HepG2 (cell line): ENCODE measurements at regions not wholly inside any gene's neighbourhood (a gene's known extent, or its start where the extent isn't known, plus 50 kb on each side); places are given as distances from the start of the nearest gene placed in this dataset.

ENCODE experiments used
- ATAC-seq: fragments of 200-7000 bp; cut with Tn5 transposase; 3 replicates; pipeline ENCODE4 v1.9.1; 2020; ENCODE audit warnings: mild to moderate bottlenecking, moderate library complexity
- BruUV-seq: library from RNA; stranded (reverse); fragments of 400-500 nt; replicated peaks from 2 replicates; lab custom pipeline; 2021; lab: Mats Ljungman, UMichigan
- CTCF ChIA-PET: fragments of 300-600 bp; formaldehyde crosslinking; extraction: SDS; loops from one replicate; lab custom pipeline; 2021; ENCODE audit warnings: low total read pairs, inconsistent platforms, low intra/inter-chr PET ratio; lab: Yijun Ruan, JAX
- POLR2A ChIA-PET: fragments of 350-600 bp; sonication (Branson Sonifier 250); formaldehyde crosslinking; loops from one replicate; lab custom pipeline; 2020; ENCODE audit warnings: antibody characterized with exemption, inconsistent platforms; lab: Yijun Ruan, JAX
- DNase-seq: peaks from one replicate; pipeline ENCODE4 v3.0.0-alpha.2; 2015; ENCODE audit warnings: low spot score
- FAIRE-seq: peaks from 3 replicates; lab custom pipeline; 2011; peaks lifted over from hg19 to GRCh38; lab: Jason Lieb, UNC
- H2AFZ ChIP-seq: one replicate; pipeline ENCODE4 v1.6.1; 2011; ENCODE audit warnings: low read length, inconsistent platforms
- H3K27ac ChIP-seq: fragments of 300-600 bp; 3 replicates; pipeline ENCODE4 v1.8.0; 2011; ENCODE audit warnings: mixed run types, mild to moderate bottlenecking, mixed read lengths, low read length, inconsistent platforms; ENCODE audit not compliant: insufficient read depth; ENCODE audit errors: extremely low read length
- H3K27me3 ChIP-seq, 2 experiments: fragments of 200-600 bp in 1 of 2; 2 replicates in 1 of 2; 3 replicates in 1 of 2; pipeline versions ENCODE4 v1.6.0 to v1.8.0; 2011; ENCODE audit warnings: low read length in 2 of 2, mild to moderate bottlenecking in 2 of 2, moderate library complexity in 2 of 2, inconsistent platforms in 1 of 2; ENCODE audit not compliant: insufficient read depth in 2 of 2, control insufficient read depth in 1 of 2
- H3K36me3 ChIP-seq, 2 experiments: fragments of 200-600 bp in 1 of 2; replicated peaks in 1 of 2; 2 replicates in 1 of 2; 3 replicates in 1 of 2; pipeline versions ENCODE4 v1.5.1 to v1.8.0; 2011; ENCODE audit warnings: low read length in 2 of 2, inconsistent platforms in 1 of 2; ENCODE audit not compliant: insufficient read depth in 2 of 2, control insufficient read depth in 1 of 2
- H3K4me1 ChIP-seq: 2 replicates; pipeline ENCODE4 v1.5.1; 2012; ENCODE audit warnings: low read length, inconsistent platforms; ENCODE audit not compliant: insufficient read depth
- H3K4me2 ChIP-seq: 2 replicates; pipeline ENCODE4 v1.6.0; 2011; ENCODE audit warnings: low read depth, low read length, inconsistent platforms
- H3K4me3 ChIP-seq, 3 experiments: fragments of 200-600 bp in 1 of 3; sonication (generic), shearing (Covaris generic) in 1 of 3; replicated peaks in 1 of 3; 2 replicates each; pipeline ENCODE4 v1.5.1; 2011 to 2016; ENCODE audit warnings: low read length in 3 of 3, inconsistent platforms in 2 of 3, low read depth in 2 of 3, mild to moderate bottlenecking in 2 of 3, control low read depth in 1 of 3, mixed read lengths in 1 of 3; ENCODE audit not compliant: insufficient read depth in 1 of 3
- H3K79me2 ChIP-seq: one replicate; pipeline ENCODE4 v1.6.1; 2011; ENCODE audit warnings: low read length, inconsistent platforms; ENCODE audit not compliant: insufficient read depth
- H3K9ac ChIP-seq: 2 replicates; pipeline ENCODE4 v1.6.0; 2011; ENCODE audit warnings: mild to moderate bottlenecking, low read depth, low read length, inconsistent platforms; ENCODE audit not compliant: insufficient read depth
- H3K9me3 ChIP-seq: 2 replicates; pipeline ENCODE4 v1.5.1; 2012; ENCODE audit warnings: mild to moderate bottlenecking, low read length
- H4K20me1 ChIP-seq: 2 replicates; pipeline ENCODE4 v1.6.0; 2011; ENCODE audit warnings: inconsistent platforms, mild to moderate bottlenecking, low read length, moderate library complexity; ENCODE audit not compliant: insufficient read depth
- ELF3 ChIP-seq: IDR thresholded peaks from 2 replicates; pipeline ENCODE4 v1.6.1; 2016; ENCODE audit warnings: missing genetic modification reagents, missing compliant biosample characterization
- MIER3 ChIP-seq: IDR thresholded peaks from 2 replicates; pipeline ENCODE4 v1.6.1; 2016; ENCODE audit warnings: missing compliant biosample characterization, borderline replicate concordance
- ZNF343 ChIP-seq: sonication (generic); formaldehyde crosslinking; IDR thresholded peaks from 2 replicates; pipeline ENCODE4 v1.4.0; 2020; ENCODE audit warnings: mild to moderate bottlenecking, missing genetic modification reagents
- ZNF460 ChIP-seq: sonication (generic); formaldehyde crosslinking; IDR thresholded peaks from 2 replicates; pipeline ENCODE4 v1.5.1; 2020; ENCODE audit warnings: missing genetic modification reagents, mild to moderate bottlenecking, borderline replicate concordance
- ZNF674 ChIP-seq: sonication (generic); formaldehyde crosslinking; IDR thresholded peaks from 2 replicates; pipeline ENCODE4 v1.5.0; 2020; ENCODE audit warnings: low read depth, mild to moderate bottlenecking, missing genetic modification reagents
- ZNF75D ChIP-seq: sonication (generic); formaldehyde crosslinking; IDR thresholded peaks from 2 replicates; pipeline ENCODE4 v1.8.1; 2023; ENCODE audit warnings: missing genetic modification reagents, mild to moderate bottlenecking, borderline replicate concordance
- ZNF83 ChIP-seq: sonication (generic); formaldehyde crosslinking; IDR thresholded peaks from 2 replicates; pipeline ENCODE4 v1.4.0; 2020; ENCODE audit warnings: missing genetic modification reagents, mild to moderate bottlenecking, borderline replicate concordance
- WGBS: methylation state at CpG from one replicate; pipeline ENCODE4 v1.1.6; 2017; ENCODE audit warnings: low lambda C conversion rate; 5-methylcytosine and 5-hydroxymethylcytosine counted together
- in situ Hi-C: cut with HindIII; loops from 2 replicates; pipeline ENCODE4 v1.10.0; 2017; ENCODE audit warnings: low pct_unique_long_range_greater_than_20kb; ENCODE audit not compliant: extremely low pct_ligation_motif_present
- intact Hi-C: fragments of 100-400 bp; cut with micrococcal nuclease; formaldehyde crosslinking; loops from one replicate; pipeline ENCODE4 v1.10.0; 2022; ENCODE audit not compliant: unreplicated experiment
- TF ChIP-seq, protein P1 (sequence below): sonication (generic); formaldehyde crosslinking; conservative IDR thresholded peaks from 2 replicates; pipeline ENCODE4 v1.4.0; 2020; ENCODE audit warnings: missing genetic modification reagents
- TF ChIP-seq, protein P2 (sequence below): sonication (generic); formaldehyde crosslinking; IDR thresholded peaks from 2 replicates; pipeline ENCODE4 v1.8.1; 2022; ENCODE audit warnings: low read depth, mild to moderate bottlenecking, missing genetic modification reagents
- TF ChIP-seq, protein P3 (sequence below), 2 experiments: sonication (generic) in 1 of 2; formaldehyde crosslinking in 1 of 2; IDR thresholded peaks; 2 replicates each; pipeline versions ENCODE4 v1.4.0 to v1.6.1; 2016 to 2020; ENCODE audit warnings: borderline replicate concordance in 1 of 2, low read depth in 1 of 2, mild to moderate bottlenecking in 1 of 2, missing genetic modification reagents in 1 of 2
- TF ChIP-seq, protein P4 (sequence below): sonication (generic); formaldehyde crosslinking; IDR thresholded peaks from 2 replicates; pipeline ENCODE4 v1.5.0; 2020; ENCODE audit warnings: missing genetic modification reagents, mild to moderate bottlenecking, borderline replicate concordance

DNA sequence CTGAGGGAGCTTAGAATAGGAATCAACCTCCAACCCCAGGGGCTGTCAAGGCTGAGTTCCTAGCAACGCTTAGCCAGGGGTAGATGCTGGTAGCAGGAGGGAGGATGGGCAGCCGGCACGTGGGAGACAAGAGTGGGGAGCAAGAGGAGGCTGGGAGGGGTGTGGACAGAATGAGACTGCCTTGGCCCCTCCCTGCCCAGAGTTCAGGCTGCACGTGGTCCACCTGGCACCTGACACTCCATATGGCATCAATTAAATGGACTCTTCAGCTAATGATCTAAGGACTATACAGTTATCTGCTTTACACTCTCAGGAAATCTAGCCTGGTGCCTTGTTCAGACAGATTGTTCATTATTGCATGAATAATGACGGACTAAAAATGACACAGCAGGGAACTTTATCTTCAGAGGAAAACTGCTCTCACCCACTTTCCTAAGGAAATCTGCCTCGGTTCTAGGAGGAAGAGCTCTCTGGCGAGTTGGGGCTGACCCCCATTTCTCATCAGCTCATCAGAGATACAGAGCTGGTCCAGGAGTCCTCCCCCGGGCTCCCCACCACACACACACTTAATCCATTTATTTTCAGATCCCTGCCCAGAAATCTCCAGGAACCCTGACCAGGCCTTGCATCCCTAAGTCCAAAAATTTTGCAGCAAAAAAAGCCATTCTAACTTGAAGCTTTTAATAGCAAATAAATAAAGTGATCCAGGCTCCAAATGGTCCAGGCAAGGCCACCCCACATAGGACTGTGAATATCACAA is 102.1 kb upstream of the CDC42EP3 start:
- intact Hi-C loops: no loop called here
- Histone ChIP-seq H3K9me3 (no peaks in the 10 kb centered on the region), H3K4me2 (no peak overlapping the region), H3K27me3 (peaks cover 0 to 28% of the 10 kb centered on the region in 2 experiments; a peak in 3 of 5 replicates), H3K36me3 (no peaks in the 10 kb centered on the region), H2AFZ (no peak overlapping the region), H3K79me2 (no peaks in the 10 kb centered on the region), H3K4me3 (no peak overlapping the region), H3K9ac (no peak overlapping the region), H3K4me1 (no peaks in the 10 kb centered on the region), H4K20me1 (no peaks in the 10 kb centered on the region), H3K27ac (no peak overlapping the region)
- no TSS peak for BruUV-seq
- DNase-seq: no peak
- POLR2A ChIA-PET: no interaction called here
- CTCF ChIA-PET: no interaction called here
- FAIRE-seq: no peak
- no peak for ATAC-seq
- no peak for TF ChIP-seq ZNF460 (CRISPR knock-in tag)
- TF ChIP-seq ZNF343 (CRISPR knock-in tag): no peak
- TF ChIP-seq MIER3 (CRISPR knock-in tag): no peak
- TF ChIP-seq, protein P1, sequence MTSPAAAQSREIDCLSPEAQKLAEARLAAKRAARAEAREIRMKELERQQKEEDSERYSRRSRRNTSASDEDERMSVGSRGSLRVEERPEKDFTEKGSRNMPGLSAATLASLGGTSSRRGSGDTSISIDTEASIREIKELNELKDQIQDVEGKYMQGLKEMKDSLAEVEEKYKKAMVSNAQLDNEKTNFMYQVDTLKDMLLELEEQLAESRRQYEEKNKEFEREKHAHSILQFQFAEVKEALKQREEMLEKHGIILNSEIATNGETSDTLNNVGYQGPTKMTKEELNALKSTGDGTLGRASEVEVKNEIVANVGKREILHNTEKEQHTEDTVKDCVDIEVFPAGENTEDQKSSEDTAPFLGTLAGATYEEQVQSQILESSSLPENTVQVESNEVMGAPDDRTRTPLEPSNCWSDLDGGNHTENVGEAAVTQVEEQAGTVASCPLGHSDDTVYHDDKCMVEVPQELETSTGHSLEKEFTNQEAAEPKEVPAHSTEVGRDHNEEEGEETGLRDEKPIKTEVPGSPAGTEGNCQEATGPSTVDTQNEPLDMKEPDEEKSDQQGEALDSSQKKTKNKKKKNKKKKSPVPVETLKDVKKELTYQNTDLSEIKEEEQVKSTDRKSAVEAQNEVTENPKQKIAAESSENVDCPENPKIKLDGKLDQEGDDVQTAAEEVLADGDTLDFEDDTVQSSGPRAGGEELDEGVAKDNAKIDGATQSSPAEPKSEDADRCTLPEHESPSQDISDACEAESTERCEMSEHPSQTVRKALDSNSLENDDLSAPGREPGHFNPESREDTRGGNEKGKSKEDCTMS (CRISPR knock-in tag): no peak
- TF ChIP-seq ZNF83 (CRISPR knock-in tag): no peak
- TF ChIP-seq, protein P2, sequence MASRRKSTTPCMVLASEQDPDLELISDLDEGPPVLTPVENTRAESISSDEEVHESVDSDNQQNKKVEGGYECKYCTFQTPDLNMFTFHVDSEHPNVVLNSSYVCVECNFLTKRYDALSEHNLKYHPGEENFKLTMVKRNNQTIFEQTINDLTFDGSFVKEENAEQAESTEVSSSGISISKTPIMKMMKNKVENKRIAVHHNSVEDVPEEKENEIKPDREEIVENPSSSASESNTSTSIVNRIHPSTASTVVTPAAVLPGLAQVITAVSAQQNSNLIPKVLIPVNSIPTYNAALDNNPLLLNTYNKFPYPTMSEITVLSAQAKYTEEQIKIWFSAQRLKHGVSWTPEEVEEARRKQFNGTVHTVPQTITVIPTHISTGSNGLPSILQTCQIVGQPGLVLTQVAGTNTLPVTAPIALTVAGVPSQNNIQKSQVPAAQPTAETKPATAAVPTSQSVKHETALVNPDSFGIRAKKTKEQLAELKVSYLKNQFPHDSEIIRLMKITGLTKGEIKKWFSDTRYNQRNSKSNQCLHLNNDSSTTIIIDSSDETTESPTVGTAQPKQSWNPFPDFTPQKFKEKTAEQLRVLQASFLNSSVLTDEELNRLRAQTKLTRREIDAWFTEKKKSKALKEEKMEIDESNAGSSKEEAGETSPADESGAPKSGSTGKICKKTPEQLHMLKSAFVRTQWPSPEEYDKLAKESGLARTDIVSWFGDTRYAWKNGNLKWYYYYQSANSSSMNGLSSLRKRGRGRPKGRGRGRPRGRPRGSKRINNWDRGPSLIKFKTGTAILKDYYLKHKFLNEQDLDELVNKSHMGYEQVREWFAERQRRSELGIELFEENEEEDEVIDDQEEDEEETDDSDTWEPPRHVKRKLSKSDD: no peak
- no peak for TF ChIP-seq ZNF674
- TF ChIP-seq ZNF75D (CRISPR knock-in tag): no peak
- TF ChIP-seq, protein P3, sequence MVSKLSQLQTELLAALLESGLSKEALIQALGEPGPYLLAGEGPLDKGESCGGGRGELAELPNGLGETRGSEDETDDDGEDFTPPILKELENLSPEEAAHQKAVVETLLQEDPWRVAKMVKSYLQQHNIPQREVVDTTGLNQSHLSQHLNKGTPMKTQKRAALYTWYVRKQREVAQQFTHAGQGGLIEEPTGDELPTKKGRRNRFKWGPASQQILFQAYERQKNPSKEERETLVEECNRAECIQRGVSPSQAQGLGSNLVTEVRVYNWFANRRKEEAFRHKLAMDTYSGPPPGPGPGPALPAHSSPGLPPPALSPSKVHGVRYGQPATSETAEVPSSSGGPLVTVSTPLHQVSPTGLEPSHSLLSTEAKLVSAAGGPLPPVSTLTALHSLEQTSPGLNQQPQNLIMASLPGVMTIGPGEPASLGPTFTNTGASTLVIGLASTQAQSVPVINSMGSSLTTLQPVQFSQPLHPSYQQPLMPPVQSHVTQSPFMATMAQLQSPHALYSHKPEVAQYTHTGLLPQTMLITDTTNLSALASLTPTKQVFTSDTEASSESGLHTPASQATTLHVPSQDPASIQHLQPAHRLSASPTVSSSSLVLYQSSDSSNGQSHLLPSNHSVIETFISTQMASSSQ (IDR thresholded peaks at IDR 0.05; ENCODE audit: low read depth): no peak
- TF ChIP-seq, protein P3 (CRISPR knock-in tag; IDR thresholded peaks at IDR 0.05; ENCODE audit: borderline replicate concordance): no peak
- no peak for TF ChIP-seq ELF3 (CRISPR knock-in tag)
- TF ChIP-seq, protein P4, sequence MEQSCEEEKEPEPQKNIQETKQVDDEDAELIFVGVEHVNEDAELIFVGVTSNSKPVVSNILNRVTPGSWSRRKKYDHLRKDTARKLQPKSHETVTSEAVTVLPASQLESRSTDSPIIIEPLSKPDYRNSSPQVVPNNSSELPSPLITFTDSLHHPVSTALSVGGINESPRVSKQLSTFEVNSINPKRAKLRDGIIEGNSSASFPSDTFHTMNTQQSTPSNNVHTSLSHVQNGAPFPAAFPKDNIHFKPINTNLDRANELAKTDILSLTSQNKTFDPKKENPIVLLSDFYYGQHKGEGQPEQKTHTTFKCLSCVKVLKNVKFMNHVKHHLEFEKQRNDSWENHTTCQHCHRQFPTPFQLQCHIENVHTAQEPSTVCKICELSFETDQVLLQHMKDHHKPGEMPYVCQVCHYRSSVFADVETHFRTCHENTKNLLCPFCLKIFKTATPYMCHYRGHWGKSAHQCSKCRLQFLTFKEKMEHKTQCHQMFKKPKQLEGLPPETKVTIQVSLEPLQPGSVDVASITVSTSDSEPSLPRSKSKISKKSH (CRISPR knock-in tag): no peak
- 12% methylated on average over 8 of the region's 8 CpGs for WGBS
- in situ Hi-C loops: no loop called here
